Fibroblast of skin of left quadriceps (primary cell): ENCODE measurements at regions not wholly inside any gene's neighbourhood (a gene's known extent, or its start where the extent isn't known, plus 50 kb on each side); places are given as distances from the start of the nearest gene placed in this dataset.

ENCODE experiments used
- DNase-seq, 2 experiments: peaks; one replicate each; pipeline ENCODE4 v3.0.0-alpha.2; 2013; ENCODE audit warnings: low read depth in 2 of 2

DNA sequence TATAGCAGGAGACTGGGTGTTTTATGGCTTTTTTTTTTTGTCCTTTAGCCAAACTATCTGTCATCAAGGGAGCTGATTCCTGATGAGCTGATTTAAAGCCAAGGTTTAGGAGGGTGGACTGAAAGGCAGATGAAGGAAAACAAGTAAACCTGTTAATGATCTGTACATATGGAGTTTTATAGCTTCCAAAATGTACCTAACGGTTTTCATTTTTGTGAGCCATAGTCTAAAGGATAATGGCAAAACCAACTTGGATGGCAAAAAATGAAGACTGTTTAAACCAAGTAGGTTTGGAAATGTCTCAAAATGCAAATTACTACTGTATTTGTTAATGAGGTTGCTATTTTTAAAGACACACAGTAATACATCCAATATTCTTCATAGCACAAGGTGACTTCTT, 281.5 kb downstream of the YTHDC2 start:
- DNase-seq, result no peak

DNA sequence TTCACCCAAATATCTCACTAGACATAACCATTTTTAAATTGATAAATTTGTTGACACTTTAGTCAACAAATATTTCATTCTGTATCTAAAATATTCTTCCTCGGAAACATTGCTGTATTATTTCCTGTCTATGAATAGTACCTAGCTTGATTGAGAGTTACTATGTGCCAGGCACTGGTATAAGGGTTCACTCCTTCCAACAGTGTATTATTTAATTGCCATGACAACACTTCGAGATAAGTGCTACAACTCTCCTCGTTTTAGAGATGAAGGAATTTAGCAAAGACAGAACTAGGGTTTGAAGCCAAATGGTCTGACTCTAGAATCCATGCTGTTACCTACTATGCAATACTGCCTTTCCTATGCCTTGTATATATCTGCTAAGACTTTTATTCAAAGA, 287.2 kb downstream of the YTHDC2 start:
- DNase-seq, result no peak

- no peak for DNase-seq
Observed at GRCh38 chr5:113804264-113804663, 290.8 kb downstream of the YTHDC2 start.

DNA sequence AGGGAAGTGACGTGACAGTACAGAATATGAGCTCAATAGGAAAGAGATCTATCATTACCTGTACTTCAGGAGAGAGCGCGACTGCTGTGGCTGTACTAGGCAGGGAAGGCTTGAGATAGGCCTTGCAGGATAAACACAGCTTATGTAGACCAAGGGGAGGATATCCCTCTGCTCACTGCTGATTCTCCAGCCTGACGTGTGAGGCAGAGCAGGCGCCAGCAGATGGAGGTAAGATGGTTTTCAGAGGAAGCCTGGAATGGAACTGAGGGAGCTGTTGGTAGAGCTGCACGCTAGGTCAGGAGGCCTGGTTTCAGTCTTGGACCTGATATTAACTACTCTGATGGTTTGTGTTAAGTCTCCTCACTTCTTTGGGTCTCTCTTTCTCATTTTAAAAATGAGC, 291.4 kb downstream of the YTHDC2 start:
- no peak for DNase-seq

GRCh38 chr5:113806250-113806649, 292.8 kb downstream of the YTHDC2 start:
- peak; percentile 38 to 42 for DNase-seq

GRCh38 chr5:113806904-113807303, 293.4 kb downstream of the YTHDC2 start:
- no peak for DNase-seq

DNA sequence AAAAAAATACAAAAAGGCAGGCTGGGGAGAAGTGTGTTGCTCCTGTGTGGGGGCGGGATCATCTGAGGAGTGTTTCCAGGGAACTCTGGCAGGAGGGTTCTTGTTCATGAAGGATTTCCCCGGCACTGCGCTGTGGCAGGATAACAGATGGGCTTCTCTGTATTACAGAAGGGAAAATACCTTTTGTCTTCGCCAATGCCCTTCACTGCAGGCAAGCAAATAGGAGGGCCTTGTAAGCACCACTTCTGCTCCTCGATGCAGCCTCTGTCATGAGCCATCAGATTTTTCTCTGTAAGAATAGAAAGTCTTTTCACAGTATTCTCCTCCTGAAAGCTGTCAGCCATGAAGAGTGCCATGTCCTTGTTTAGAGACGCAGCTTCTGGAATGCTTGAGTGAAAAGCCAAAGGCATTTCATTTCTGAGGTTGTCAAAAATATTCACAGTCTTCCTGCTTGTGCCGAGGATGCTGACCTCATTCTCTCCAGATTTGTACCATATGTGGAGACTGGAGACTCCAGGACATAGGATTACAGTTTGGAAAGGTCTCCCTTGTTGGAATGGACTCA, 294.0 kb downstream of the YTHDC2 start:
- peak; percentile 78 to 80 for DNase-seq

DNA sequence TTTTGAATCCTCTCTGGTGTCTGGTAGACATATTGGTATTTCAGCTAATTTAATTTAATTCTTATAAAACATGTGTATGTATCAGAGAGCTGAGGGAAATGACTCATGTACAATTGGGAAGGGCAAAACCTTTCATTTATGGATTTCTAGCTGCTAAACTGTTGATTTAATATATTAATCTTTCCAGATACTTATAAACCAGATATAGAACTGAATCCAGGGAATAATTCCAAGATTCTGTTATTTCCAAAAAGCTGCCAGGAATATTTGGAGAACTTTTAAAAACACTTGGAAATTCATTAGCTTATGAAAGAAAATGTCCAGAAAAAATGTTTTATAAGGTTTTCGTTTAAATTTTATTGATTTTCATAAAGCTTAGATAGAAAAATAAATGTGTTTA, 295.5 kb downstream of the YTHDC2 start:
- DNase-seq, result no peak

DNA sequence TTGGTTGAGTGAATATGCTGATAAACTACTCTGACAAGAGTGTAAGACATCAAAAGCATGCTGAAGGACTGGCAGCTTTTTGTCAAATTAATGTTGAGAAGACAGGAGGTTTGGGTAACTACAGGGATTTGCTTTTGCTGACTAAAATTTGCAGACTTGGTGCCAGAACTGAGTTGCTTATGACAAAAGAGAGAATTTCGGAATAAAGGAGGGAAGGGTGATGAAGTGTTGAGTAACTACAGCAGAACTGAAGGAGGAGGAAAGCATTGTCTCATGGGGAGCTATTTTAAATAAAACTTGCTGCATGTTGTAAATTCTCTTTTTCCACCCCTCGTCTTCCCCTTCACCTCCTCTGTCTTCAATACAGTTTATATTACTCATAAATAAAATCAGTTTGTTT, 296.1 kb downstream of the YTHDC2 start:
- no peak for DNase-seq

- no peak for DNase-seq
Observed at GRCh38 chr5:113813466-113813865, 300.0 kb downstream of the YTHDC2 start.

- no peak for DNase-seq
Observed at GRCh38 chr5:113817683-113818082, 304.2 kb downstream of the YTHDC2 start.

GRCh38 chr5:113823696-113824095, 310.2 kb downstream of the YTHDC2 start:
- no peak for DNase-seq

DNA sequence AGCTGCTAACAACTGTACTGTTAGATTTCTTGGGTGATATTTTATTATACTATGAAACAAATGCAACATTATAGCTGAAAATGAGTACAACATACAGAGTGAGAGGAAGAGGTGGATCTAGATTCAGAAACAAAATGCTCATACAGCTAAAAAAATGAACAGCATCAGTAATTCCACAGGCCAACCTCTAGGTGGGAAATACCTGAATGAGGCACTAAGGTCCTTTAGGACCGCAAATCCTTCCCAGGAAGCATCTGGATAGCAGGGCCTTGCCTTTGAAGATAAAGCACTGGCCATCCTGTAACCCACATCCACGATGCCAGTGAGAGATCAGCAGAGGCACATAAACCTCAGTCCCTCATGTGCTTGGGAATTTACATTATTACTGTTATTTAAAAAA, 310.8 kb downstream of the YTHDC2 start:
- DNase-seq, result no peak

DNA sequence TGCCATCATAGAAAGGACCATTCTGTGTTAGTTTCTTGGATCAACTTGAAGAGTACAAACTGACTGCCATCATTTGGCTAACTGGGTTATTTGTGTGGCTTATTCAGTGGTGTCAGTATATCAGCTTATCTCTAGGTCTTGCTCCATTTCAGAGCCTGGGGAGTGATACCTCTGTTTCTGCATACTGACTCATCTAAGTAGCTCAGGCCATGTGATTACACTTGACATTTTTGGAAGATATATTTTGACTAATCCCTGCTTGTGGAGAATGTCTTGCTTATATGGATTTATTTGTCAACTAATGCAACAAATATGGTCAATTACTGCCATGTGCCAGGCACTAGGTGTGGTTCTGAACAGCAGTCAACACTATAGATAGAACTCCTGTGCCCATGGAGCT, 311.7 kb downstream of the YTHDC2 start:
- DNase-seq, result no peak

GRCh38 chr5:113846941-113847340, 333.4 kb downstream of the YTHDC2 start:
- no peak for DNase-seq

DNA sequence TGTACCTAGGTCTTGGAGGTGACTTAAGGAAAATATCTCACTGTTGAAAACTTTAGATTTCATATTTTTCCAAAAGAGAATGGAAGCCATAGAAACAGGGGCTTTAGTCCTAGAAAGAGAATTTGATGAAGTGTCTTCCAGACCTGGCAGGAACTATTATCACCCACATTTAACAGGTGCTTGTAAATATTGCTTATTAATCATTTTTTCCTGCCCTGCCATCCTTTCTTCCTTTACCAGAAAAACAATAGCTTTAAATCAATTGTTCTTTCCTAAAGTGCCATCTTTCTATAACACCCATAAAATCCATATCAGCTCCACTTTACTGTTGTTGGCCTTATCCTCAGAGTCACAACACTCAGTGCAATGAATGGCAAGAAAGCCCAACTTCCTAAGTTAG, 350.9 kb downstream of the YTHDC2 start:
- no peak for DNase-seq

- no peak for DNase-seq
Observed at GRCh38 chr5:113866763-113867162, 353.3 kb downstream of the YTHDC2 start.

DNA sequence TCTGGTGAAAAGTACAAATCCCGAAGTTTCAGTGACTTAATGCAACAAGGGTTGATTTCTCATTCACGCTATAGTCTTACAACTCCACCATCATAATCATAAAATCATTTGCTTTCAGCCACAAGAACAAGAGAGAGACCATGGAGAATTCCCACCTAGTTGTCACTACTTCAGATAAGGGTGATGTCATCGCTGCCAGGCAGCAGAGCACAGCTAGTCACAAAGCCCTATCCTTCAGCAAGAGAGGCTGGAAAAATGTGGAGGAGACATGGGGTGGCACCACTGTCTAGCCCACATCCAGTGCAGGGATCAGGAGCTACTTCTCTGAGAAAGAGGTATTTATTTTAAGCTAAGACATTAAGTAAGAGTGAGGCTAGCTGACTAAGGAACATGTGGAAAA, 356.1 kb downstream of the YTHDC2 start:
- DNase-seq, result no peak

DNA sequence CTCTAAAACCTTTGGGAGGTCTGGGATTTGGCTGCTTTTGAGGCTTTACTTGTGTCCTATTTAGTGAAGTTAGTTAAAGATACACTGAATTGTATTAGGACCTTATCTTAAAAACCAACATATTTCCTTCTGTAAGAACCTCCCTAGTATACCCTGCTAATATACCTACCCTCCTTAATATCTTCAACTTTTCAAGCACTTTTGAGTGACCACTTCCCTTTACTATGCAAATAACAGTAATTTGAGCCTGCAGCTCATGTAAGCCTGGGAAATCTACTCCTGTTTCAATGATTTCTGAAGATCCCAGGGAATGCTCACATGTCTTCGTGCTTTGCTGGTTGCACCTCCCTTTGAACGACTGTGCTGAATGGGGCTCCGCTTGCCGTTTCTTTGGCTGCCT, 358.5 kb downstream of the YTHDC2 start:
- DNase-seq, result no peak

- no peak for DNase-seq
Observed at GRCh38 chr5:113875096-113875495, 361.6 kb downstream of the YTHDC2 start.

DNA sequence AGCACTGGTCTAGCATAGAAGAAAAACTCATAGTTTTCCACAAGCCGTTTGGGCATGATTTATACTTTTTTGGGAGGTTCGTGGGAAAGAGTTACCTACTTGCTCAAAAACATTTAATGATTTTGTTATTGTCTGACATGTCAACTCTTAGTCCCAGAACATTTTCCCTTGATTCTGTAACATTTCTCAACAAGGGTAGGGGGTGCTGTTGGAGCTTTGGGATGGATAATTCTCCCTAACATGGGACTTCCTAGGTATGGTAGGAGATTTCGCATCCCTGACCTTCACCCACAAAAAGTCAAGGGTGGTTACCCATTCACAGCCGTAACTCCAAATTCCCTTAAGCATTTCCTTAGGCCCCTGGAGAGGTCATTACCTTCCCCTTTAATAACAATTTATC, 378.0 kb downstream of the YTHDC2 start:
- no peak for DNase-seq

DNA sequence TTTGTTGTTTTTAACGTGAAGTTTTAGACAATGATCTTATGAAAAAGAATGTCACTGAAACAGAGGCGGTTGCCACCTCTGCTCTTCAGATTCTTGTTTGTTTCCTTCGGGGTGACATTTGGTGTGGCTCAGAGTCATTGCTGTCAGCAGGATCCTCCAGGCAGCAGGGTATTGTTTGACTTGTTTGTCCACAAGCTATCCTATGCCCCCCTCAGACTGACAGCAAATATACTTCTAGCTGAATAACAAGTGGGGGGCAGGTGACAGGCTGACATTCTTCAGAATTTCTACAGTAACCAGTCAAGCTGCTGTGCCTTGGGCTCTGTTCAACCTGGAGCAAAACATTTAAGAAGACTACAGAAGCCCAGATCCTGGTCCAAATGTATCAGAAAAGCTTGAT, 383.3 kb downstream of the YTHDC2 start:
- DNase-seq, result no peak

GRCh38 chr5:113897748-113898147, 384.3 kb downstream of the YTHDC2 start:
- no peak for DNase-seq

DNA sequence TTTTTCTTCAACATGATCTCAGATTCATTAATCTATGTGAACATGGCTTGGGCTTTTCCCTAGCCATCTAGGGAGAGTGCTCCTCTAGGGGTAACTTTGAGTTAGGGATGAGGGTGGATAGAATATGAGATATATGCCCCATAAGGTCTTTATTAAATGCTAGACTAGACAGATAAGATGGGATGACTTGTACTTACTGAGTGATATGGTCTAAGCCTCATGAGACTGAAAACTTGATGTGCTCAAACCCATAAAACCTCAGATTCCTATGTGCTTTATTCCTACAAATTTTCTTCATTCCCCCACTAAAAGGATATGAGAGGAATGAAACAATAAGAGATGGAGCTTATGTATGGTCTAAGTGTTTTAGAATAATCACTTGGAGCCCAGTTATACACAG, 386.6 kb downstream of the YTHDC2 start:
- DNase-seq, result no peak

DNA sequence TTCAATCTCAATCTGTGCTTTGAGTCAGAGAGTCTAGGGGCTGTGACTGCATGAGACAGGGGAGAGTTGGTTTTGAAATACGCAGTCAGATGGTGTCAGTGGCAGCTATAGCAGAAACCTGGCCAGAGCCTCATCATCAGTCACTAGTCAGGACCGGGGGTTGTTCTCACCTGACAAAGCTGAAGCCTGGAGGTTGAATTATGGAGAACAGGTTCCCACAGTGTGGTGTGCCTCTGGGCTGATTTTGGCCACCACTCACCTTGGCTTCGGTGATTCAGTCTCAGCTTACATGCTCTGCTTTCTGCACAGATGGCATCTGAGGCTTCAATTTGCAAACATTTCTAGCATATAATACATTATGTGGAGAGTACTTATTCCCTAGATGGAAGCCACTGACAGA, 387.3 kb downstream of the YTHDC2 start:
- no peak for DNase-seq
